ENCODE measurements at regions not wholly inside any gene's neighbourhood (a gene's known extent, or its start where the extent isn't known, plus 50 kb on each side); places are given as distances from the start of the nearest gene placed in this dataset.

- TF ChIP-seq EZH2 (IDR thresholded peaks at IDR 0.05; ENCODE audit: insufficient read depth, poor library complexity, severe bottlenecking) (no peak), EZH2phosphoT487 (IDR thresholded peaks at IDR 0.05; ENCODE audit: insufficient read depth, low read depth) (no peak)
Measured at GRCh38 chr2:207283356-207283755, 117.6 kb upstream of the KLF7 start.
